MM.1S (cell line): ENCODE measurements at regions not wholly inside any gene's neighbourhood (a gene's known extent, or its start where the extent isn't known, plus 50 kb on each side); places are given as distances from the start of the nearest gene placed in this dataset.

Experiments used
- DNase-seq: peaks from one replicate; pipeline ENCODE4 v3.0.0-alpha.2; 2015
- H2AFZ ChIP-seq: fragments of 300-600 bp; sonication (generic); 2 replicates; pipeline ENCODE4 v1.6.0; 2016; ENCODE audit warnings: antibody characterized with exemption, low read length
- H3F3A ChIP-seq: fragments of 300-600 bp; sonication (generic); 2 replicates; pipeline ENCODE4 v1.6.1; 2016; ENCODE audit warnings: mild to moderate bottlenecking, antibody characterized with exemption, low read length, moderate library complexity, mixed read lengths; ENCODE audit not compliant: insufficient read depth
- H3K27ac ChIP-seq: fragments of 300-600 bp; sonication (generic); 2 replicates; pipeline ENCODE4 v1.5.1; 2016; ENCODE audit warnings: mild to moderate bottlenecking, low read length
- H3K27me3 ChIP-seq: fragments of 300-600 bp; sonication (generic); replicated peaks from 2 replicates; pipeline ENCODE4 v1.6.0; 2016; ENCODE audit warnings: low read length; ENCODE audit not compliant: insufficient read depth
- H3K36me3 ChIP-seq: fragments of 300-600 bp; sonication (generic); replicated peaks from 2 replicates; pipeline ENCODE4 v1.6.1; 2016; ENCODE audit warnings: mild to moderate bottlenecking, low read length, mixed read lengths; ENCODE audit not compliant: insufficient read depth
- H3K4me1 ChIP-seq: fragments of 300-600 bp; sonication (generic); 2 replicates; pipeline ENCODE4 v1.6.1; 2016; ENCODE audit warnings: low read length, mixed read lengths
- H3K4me2 ChIP-seq: fragments of 300-600 bp; sonication (generic); 2 replicates; pipeline ENCODE4 v1.6.0; 2016; ENCODE audit warnings: low read depth, low read length
- H3K4me3 ChIP-seq: fragments of 300-600 bp; sonication (generic); 2 replicates; pipeline ENCODE4 v1.5.1; 2016; ENCODE audit warnings: low read length, mixed read lengths
- H3K79me2 ChIP-seq: fragments of 300-600 bp; sonication (generic); 2 replicates; pipeline ENCODE4 v1.6.1; 2016; ENCODE audit warnings: mixed run types, low read length, mixed read lengths
- H3K9ac ChIP-seq: fragments of 300-600 bp; sonication (generic); 2 replicates; pipeline ENCODE4 v1.6.1; 2016; ENCODE audit warnings: low read length, mixed read lengths
- H3K9me2 ChIP-seq: fragments of 300-600 bp; sonication (generic); replicated peaks from 2 replicates; pipeline ENCODE4 v1.6.1; 2016; ENCODE audit warnings: mild to moderate bottlenecking, low read length, mixed read lengths; ENCODE audit not compliant: insufficient read depth
- H3K9me3 ChIP-seq: fragments of 300-600 bp; sonication (generic); replicated peaks from 2 replicates; pipeline ENCODE4 v1.6.1; 2016; ENCODE audit warnings: mild to moderate bottlenecking, low read length, mixed read lengths; ENCODE audit not compliant: insufficient read depth
- H4K20me1 ChIP-seq: fragments of 300-600 bp; sonication (generic); 2 replicates; pipeline ENCODE4 v1.6.1; 2016; ENCODE audit warnings: mild to moderate bottlenecking, low read length, moderate library complexity, mixed read lengths; ENCODE audit not compliant: insufficient read depth
- EZH2 ChIP-seq: fragments of 300-600 bp; sonication (generic); optimal IDR thresholded peaks from 2 replicates; pipeline ENCODE3; 2017; ENCODE audit warnings: low read depth, mild to moderate bottlenecking, antibody characterized with exemption, low read length, mixed read lengths
- EZH2phosphoT487 ChIP-seq: fragments of 300-600 bp; sonication (generic); IDR thresholded peaks from 2 replicates; pipeline ENCODE4 v1.6.1; 2018; ENCODE audit warnings: antibody characterized with exemption, low read length
- TF ChIP-seq, protein P1 (sequence below): fragments of 300-600 bp; sonication (generic); IDR thresholded peaks from 2 replicates; pipeline ENCODE4 v1.5.1; 2016; ENCODE audit warnings: antibody characterized with exemption, low read length, mixed read lengths

GRCh38 chr12:47026291-47026690 is 53.1 kb upstream of the PCED1B start:
- no peaks in the 10 kb centered on the region for H3K79me2 ChIP-seq
- no peaks in the 10 kb centered on the region for H3K36me3 ChIP-seq
- H3K4me1 ChIP-seq: no peaks in the 10 kb centered on the region
- H3K4me2 ChIP-seq: no peak overlapping the region
- no peak overlapping the region for H3K9ac ChIP-seq
- no peak overlapping the region for H3K4me3 ChIP-seq
- H2AFZ ChIP-seq: no peak overlapping the region
- no peaks in the 10 kb centered on the region for H3K9me3 ChIP-seq
- no peaks in the 10 kb centered on the region for H4K20me1 ChIP-seq
- no peak overlapping the region for H3K27ac ChIP-seq
- H3K27me3 ChIP-seq: no peaks in the 10 kb centered on the region
- TF ChIP-seq EZH2: no peak
- TF ChIP-seq, protein P1, sequence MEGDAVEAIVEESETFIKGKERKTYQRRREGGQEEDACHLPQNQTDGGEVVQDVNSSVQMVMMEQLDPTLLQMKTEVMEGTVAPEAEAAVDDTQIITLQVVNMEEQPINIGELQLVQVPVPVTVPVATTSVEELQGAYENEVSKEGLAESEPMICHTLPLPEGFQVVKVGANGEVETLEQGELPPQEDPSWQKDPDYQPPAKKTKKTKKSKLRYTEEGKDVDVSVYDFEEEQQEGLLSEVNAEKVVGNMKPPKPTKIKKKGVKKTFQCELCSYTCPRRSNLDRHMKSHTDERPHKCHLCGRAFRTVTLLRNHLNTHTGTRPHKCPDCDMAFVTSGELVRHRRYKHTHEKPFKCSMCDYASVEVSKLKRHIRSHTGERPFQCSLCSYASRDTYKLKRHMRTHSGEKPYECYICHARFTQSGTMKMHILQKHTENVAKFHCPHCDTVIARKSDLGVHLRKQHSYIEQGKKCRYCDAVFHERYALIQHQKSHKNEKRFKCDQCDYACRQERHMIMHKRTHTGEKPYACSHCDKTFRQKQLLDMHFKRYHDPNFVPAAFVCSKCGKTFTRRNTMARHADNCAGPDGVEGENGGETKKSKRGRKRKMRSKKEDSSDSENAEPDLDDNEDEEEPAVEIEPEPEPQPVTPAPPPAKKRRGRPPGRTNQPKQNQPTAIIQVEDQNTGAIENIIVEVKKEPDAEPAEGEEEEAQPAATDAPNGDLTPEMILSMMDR: no peak
- TF ChIP-seq EZH2phosphoT487: no peak
- H3K9me2 ChIP-seq: no peaks in the 10 kb centered on the region
- DNase-seq: no peak
- no peaks in the 10 kb centered on the region for H3F3A ChIP-seq
